ENCODE measurements at regions not wholly inside any gene's neighbourhood (a gene's known extent, or its start where the extent isn't known, plus 50 kb on each side); places are given as distances from the start of the nearest gene placed in this dataset.
"Not testable (repeated sequence)": the region's sequence is repeated elsewhere in the genome, so short reads cannot be mapped to it uniquely, and the experiment has no call there.

GRCh38 chr14:22251090-22251489 lies 337.9 kb downstream of the DAD1 start:
- DNase-seq (ENCODE audit: low read depth), result no peak

- DNase-seq (ENCODE audit: low read depth), result no peak
Observed at GRCh38 chr14:22249770-22250169, 339.3 kb downstream of the DAD1 start.

GRCh38 chr14:22243971-22244581 lies 344.9 kb downstream of the DAD1 start:
- no peak for DNase-seq (ENCODE audit: low read depth)

- not testable (repeated sequence) for DNase-seq (ENCODE audit: low read depth)
Observed at GRCh38 chr14:22238320-22238719, 350.7 kb downstream of the DAD1 start.

GRCh38 chr14:22233377-22233776 lies 355.6 kb downstream of the DAD1 start:
- DNase-seq (ENCODE audit: low read depth), result no peak

GRCh38 chr14:22232933-22233332 lies 356.1 kb downstream of the DAD1 start:
- DNase-seq (ENCODE audit: low read depth), result no peak

- DNase-seq (ENCODE audit: low read depth), result no peak
Observed at GRCh38 chr14:22232486-22232885, 356.5 kb downstream of the DAD1 start.

GRCh38 chr14:22231018-22231417 lies 358.0 kb downstream of the DAD1 start:
- DNase-seq (ENCODE audit: low read depth), result no peak

- no peak for DNase-seq (ENCODE audit: low read depth)
Observed at GRCh38 chr14:22230517-22230916, 358.5 kb downstream of the DAD1 start.

- no peak for DNase-seq (ENCODE audit: low read depth)
Observed at GRCh38 chr14:22227084-22227483, 361.9 kb downstream of the DAD1 start.

- DNase-seq (ENCODE audit: low read depth), result no peak
Observed at GRCh38 chr14:22226381-22226780, 362.6 kb downstream of the DAD1 start.

- DNase-seq (ENCODE audit: low read depth), result no peak
Observed at GRCh38 chr14:22225516-22226140, 363.4 kb downstream of the DAD1 start.

- no peak for DNase-seq (ENCODE audit: low read depth)
Observed at GRCh38 chr14:22221508-22221907, 367.5 kb downstream of the DAD1 start.

GRCh38 chr14:22220427-22220826 lies 368.6 kb downstream of the DAD1 start:
- DNase-seq (ENCODE audit: low read depth), result no peak

- DNase-seq (ENCODE audit: low read depth), result no peak
Observed at GRCh38 chr14:22218728-22219127, 370.3 kb downstream of the DAD1 start.

GRCh38 chr14:22213120-22213519 lies 375.9 kb downstream of the DAD1 start:
- DNase-seq (ENCODE audit: low read depth), result no peak

GRCh38 chr14:22210906-22211305 lies 378.1 kb downstream of the DAD1 start:
- DNase-seq (ENCODE audit: low read depth), result no peak

- DNase-seq (ENCODE audit: low read depth), result no peak
Observed at GRCh38 chr14:22210026-22210425, 379.0 kb downstream of the DAD1 start.

- no peak for DNase-seq (ENCODE audit: low read depth)
Observed at GRCh38 chr14:22203036-22203435, 386.0 kb downstream of the DAD1 start.

GRCh38 chr14:22202313-22202712 lies 386.7 kb downstream of the DAD1 start:
- DNase-seq (ENCODE audit: low read depth), result no peak

GRCh38 chr14:22200977-22201605 lies 387.9 kb downstream of the DAD1 start:
- DNase-seq (ENCODE audit: low read depth), result peak; percentile 50

- not testable (repeated sequence) for DNase-seq (ENCODE audit: low read depth)
Observed at GRCh38 chr14:22200131-22200530, 388.9 kb downstream of the DAD1 start.

- no peak for DNase-seq (ENCODE audit: low read depth)
Observed at GRCh38 chr14:22194664-22195063, 394.4 kb downstream of the DAD1 start.
